Upper lobe of right lung (tissue), 1 donor: ENCODE measurements at regions not wholly inside any gene's neighbourhood (a gene's known extent, or its start where the extent isn't known, plus 50 kb on each side); places are given as distances from the start of the nearest gene placed in this dataset.
"Not testable (repeated sequence)": the region's sequence is repeated elsewhere in the genome, so short reads cannot be mapped to it uniquely, and the experiment has no call there.

Experiments used
- ATAC-seq: fragments of 200-7000 bp; cut with Tn5 transposase; one replicate; pipeline ENCODE4 v1.9.1; 2020; ENCODE audit warnings: mild to moderate bottlenecking, moderate library complexity
- DNase-seq: peaks from one replicate; pipeline ENCODE4 v3.0.0-alpha.2; 2020
- H3K27ac ChIP-seq: fragments of 200-600 bp; one replicate; pipeline ENCODE4 v1.8.0; 2022
- H3K27me3 ChIP-seq: fragments of 200-600 bp; one replicate; pipeline ENCODE4 v1.8.0; 2022; ENCODE audit warnings: mild to moderate bottlenecking
- H3K36me3 ChIP-seq: fragments of 200-600 bp; one replicate; pipeline ENCODE4 v1.8.0; 2022
- H3K4me1 ChIP-seq: fragments of 200-600 bp; one replicate; pipeline ENCODE4 v1.8.0; 2022
- H3K4me3 ChIP-seq: fragments of 200-600 bp; one replicate; pipeline ENCODE4 v1.8.0; 2022; ENCODE audit warnings: mild to moderate bottlenecking
- H3K9me3 ChIP-seq: fragments of 200-600 bp; one replicate; pipeline ENCODE4 v1.8.0; 2022
- intact Hi-C: fragments of 100-400 bp; cut with DNase I; formaldehyde crosslinking; loops from one replicate; pipeline ENCODE4 v1.11.0; 2022
- TF ChIP-seq, protein P1 (sequence below): fragments of 200-600 bp; IDR thresholded peaks from one replicate; pipeline ENCODE4 v1.8.0; 2022; ENCODE audit warnings: antibody characterized with exemption
- donor health status: DM: no; HTN: yes; CAD: no; lungs with severe emphysema.

DNA sequence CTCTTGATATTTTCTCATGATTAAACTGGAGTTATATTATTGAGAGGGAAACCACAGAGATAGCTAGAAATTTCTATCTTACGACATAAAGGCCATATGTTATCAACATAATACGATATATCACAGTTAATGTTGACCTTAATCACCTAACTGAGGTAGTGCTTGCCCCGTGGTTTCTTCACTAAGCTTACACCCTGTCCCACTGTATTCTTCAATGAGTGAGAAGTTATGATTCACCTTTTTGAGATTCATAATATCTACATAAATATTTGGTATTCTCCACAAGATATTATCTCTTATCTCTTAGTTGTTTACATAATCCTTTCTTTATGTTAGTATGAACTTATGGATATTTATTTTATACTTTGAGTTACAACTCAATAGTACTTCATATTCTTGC, 1714.1 kb downstream of the BRINP3 start:
- no peak for DNase-seq
- TF ChIP-seq, protein P1, sequence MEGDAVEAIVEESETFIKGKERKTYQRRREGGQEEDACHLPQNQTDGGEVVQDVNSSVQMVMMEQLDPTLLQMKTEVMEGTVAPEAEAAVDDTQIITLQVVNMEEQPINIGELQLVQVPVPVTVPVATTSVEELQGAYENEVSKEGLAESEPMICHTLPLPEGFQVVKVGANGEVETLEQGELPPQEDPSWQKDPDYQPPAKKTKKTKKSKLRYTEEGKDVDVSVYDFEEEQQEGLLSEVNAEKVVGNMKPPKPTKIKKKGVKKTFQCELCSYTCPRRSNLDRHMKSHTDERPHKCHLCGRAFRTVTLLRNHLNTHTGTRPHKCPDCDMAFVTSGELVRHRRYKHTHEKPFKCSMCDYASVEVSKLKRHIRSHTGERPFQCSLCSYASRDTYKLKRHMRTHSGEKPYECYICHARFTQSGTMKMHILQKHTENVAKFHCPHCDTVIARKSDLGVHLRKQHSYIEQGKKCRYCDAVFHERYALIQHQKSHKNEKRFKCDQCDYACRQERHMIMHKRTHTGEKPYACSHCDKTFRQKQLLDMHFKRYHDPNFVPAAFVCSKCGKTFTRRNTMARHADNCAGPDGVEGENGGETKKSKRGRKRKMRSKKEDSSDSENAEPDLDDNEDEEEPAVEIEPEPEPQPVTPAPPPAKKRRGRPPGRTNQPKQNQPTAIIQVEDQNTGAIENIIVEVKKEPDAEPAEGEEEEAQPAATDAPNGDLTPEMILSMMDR, result no peak
- no peak overlapping the region for H3K4me3 ChIP-seq
- H3K9me3 ChIP-seq, result no peaks in the 10 kb centered on the region
- intact Hi-C loops, result no loop called here
- H3K27ac ChIP-seq, result no peak overlapping the region
- no peak for ATAC-seq
- H3K27me3 ChIP-seq, result no peaks in the 10 kb centered on the region
- no peaks in the 10 kb centered on the region for H3K36me3 ChIP-seq
- no peaks in the 10 kb centered on the region for H3K4me1 ChIP-seq

DNA sequence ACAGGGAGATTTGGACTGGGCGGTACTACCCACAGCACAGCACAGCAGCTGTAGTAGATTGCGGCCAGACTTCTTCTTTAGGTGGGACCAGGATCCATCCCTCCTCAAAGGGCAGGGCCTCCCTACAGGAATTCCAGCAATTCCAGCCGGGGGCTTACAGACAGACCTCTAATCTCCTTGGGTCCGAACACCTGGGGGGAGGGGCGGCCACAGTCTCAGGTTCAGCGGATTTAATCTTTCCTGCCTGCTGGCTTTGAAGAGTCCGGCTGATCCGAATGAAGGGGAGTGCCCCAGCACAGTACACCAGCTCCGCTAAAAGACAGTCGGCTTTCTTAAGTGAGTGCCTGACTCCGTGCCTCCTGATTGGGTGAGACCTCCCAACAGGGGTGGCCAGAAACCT, 1708.5 kb downstream of the BRINP3 start:
- intact Hi-C loops, result no loop called here
- ATAC-seq (no peak), DNase-seq (no peak)
- TF ChIP-seq, protein P1, result no peak
- Histone ChIP-seq H3K4me1 (no peaks in the 10 kb centered on the region), H3K27me3 (no peaks in the 10 kb centered on the region), H3K36me3 (no peaks in the 10 kb centered on the region), H3K9me3 (no peaks in the 10 kb centered on the region), H3K27ac (no peak overlapping the region), H3K4me3 (no peak overlapping the region)

DNA sequence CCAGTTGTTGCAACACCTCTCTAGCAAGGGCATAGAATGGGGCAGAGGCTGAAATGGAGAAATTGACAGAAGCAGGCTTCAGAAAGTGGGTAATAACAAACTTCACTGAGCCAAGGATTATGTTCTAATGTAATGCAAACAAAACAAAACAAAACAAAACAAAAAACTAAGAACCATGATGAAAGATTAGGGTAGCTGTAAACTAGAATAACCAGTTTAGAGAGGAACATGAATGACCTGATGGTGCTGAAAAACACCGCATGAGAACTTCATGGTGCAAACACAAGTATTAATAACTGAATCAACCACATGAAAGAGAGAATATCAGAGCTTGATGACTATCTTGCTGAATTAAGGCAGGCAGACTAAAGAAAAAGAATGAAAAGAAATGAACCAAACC, 1707.7 kb downstream of the BRINP3 start:
- Histone ChIP-seq H3K4me1 (no peaks in the 10 kb centered on the region), H3K27me3 (no peaks in the 10 kb centered on the region), H3K4me3 (no peak overlapping the region), H3K9me3 (no peaks in the 10 kb centered on the region), H3K27ac (no peak overlapping the region), H3K36me3 (no peaks in the 10 kb centered on the region)
- intact Hi-C loops, result no loop called here
- DNase-seq, result no peak
- no peak for ATAC-seq
- TF ChIP-seq, protein P1, result no peak

DNA sequence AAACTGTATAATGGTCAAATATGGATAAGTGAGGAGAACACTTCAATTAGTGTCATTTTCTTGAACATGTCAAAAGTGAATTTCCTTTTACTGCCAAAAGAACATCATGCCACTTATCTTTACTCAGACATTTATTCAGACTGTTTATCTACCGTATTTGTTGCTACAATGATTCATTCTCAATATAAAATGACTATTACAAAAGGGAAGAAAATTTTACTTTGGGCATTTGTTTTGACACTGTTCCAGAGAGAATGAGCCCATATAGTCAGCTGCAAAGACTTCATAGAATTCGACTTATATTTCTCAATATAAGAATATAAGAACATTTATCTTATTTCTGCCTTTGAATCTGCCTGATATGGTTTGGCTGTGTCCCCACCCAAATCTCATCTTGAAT, 1699.1 kb downstream of the BRINP3 start:
- no peak overlapping the region for H3K4me3 ChIP-seq
- no peaks in the 10 kb centered on the region for H3K27me3 ChIP-seq
- H3K36me3 ChIP-seq, result no peaks in the 10 kb centered on the region
- TF ChIP-seq, protein P1, result no peak
- ATAC-seq (no peak), DNase-seq (no peak)
- intact Hi-C loops, result no loop called here
- H3K4me1 ChIP-seq, result no peaks in the 10 kb centered on the region
- no peaks in the 10 kb centered on the region for H3K9me3 ChIP-seq
- no peak overlapping the region for H3K27ac ChIP-seq

DNA sequence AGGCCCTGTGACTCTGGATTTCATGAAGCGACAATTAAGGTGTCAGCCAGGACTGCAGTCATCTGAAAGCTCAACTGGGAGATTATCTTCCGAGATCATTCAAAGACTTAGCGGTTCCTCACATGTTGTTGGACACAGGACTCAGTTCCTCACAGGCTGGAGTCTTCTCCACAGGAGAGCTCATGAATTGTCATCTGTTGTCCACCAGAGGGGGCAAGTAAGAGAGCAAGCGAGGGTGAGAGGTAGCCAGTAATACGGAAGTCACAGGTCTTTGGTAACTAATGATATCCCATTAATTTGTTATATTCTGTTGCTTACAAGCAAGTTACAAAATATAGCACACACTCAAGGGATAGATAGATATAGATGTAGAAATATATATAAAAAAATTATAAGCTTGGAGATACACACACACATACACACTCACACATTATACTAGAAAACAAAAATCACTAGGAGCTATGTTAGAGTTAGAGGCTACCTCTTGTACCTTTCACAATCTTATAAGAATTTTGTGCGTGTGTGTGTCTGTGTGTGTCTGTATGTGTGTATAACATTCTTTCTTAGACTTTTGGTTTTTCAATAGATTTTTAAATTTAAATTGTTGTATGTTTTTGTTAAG, 1695.3 kb downstream of the BRINP3 start:
- Histone ChIP-seq H3K27me3 (no peaks in the 10 kb centered on the region), H3K36me3 (no peaks in the 10 kb centered on the region), H3K27ac (no peak overlapping the region), H3K4me1 (no peaks in the 10 kb centered on the region), H3K4me3 (no peak overlapping the region), H3K9me3 (no peaks in the 10 kb centered on the region)
- DNase-seq (no peak), ATAC-seq (peak; percentile 94)
- intact Hi-C loops, result no loop called here
- TF ChIP-seq, protein P1, result peak; percentile 45

DNA sequence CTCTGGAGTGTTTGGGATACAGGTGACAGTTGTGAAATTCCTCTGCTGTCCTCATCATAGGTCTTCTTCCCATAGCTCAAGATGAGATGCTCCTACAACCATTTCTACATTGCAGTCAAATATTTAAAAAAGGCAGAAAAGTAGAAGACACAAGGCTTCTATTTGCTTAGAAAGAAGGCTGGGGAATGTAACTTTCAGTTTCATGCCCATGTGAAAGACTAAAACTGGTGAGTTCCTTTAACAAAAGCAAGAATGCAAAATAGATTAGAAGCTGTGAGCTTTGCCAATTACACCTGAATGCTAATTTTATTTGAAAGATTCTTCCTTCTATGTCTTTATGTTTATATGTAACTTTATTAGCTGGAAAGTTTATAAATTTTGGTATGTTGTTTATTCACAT, 1682.7 kb downstream of the BRINP3 start:
- Histone ChIP-seq H3K27ac (no peak overlapping the region), H3K36me3 (no peaks in the 10 kb centered on the region), H3K4me1 (no peaks in the 10 kb centered on the region), H3K4me3 (no peak overlapping the region), H3K27me3 (no peaks in the 10 kb centered on the region), H3K9me3 (no peaks in the 10 kb centered on the region)
- DNase-seq (no peak), ATAC-seq (no peak)
- intact Hi-C loops, result no loop called here
- TF ChIP-seq, protein P1, result no peak

DNA sequence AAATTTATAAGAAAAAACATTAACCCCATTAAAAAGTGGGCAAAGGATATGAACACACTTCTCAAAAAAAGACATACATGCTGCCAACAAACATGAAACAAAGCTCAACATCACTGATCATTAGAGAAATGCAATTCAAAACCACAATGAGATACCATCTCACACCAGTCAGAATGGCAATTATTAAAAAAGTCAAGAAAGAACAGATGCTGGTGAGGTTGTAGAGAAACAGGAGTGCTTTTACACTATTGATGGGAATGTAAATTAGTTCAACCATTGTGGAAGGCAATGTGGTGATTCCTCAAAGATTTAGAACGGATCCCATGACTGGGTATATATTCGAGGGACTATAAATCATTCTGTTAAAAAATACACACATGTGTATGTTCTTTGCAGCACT, 1665.5 kb downstream of the BRINP3 start:
- H3K27me3 ChIP-seq, H3K4me1 ChIP-seq, H3K27ac ChIP-seq, H3K9me3 ChIP-seq, H3K4me3 ChIP-seq, DNase-seq, intact Hi-C loops, ATAC-seq, H3K36me3 ChIP-seq: not testable (repeated sequence)

DNA sequence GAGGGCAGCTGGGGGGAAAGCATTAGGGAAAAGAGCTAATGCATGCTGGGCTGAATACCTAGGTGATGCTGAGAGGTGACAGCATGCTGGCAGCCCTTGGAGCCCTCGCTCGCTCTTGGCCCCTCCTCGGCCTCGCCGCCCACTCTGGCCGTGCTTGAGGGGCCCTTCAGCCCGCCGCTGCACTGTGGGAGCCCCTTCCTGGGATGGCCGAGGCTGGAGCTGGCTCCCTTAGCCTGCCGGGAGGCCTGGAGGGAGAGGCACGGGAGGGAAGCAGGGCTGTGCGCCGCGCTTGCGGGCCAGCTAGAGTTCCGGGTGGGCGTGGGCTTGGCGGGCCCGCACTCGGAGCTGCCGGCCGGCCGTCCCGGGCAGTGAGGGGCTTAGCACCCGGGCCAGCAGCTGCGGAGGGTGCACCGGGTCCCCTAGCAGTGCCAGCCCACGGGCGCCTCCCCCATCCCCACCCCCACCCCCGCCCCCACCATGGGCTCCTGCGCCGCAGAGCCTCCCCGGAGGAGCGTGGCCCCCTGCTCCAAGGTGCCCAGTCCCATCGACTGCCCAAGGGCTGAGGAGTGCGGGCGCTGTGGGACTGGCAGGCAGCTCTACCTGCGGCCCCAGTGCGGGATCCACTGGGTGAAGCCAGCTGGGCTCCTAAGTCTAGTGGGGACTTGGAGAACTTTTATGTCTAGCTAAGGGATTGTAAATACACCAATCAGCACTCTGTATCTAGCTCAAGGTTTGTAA, 1664.7 kb downstream of the BRINP3 start:
- H3K27me3 ChIP-seq, intact Hi-C loops, ATAC-seq: not testable (repeated sequence)

More for the DNA sequence above, 1664.7 kb downstream of the BRINP3 start:
- DNase-seq, H3K36me3 ChIP-seq, H3K4me3 ChIP-seq, H3K27ac ChIP-seq, H3K9me3 ChIP-seq, H3K4me1 ChIP-seq: not testable (repeated sequence)
